22Rv1 (cell line): ENCODE measurements at regions not wholly inside any gene's neighbourhood (a gene's known extent, or its start where the extent isn't known, plus 50 kb on each side); places are given as distances from the start of the nearest gene placed in this dataset.

ENCODE experiments used
- H3K27ac ChIP-seq: fragments of 450-650 bp; 2 replicates; pipeline ENCODE4 v1.5.1; 2017
- CTCF ChIP-seq: fragments of 450-650 bp; IDR thresholded peaks from 2 replicates; pipeline ENCODE4 v1.5.1; 2017; ENCODE audit warnings: mild to moderate bottlenecking
- ZFX ChIP-seq: fragments of 450-650 bp; IDR thresholded peaks from 2 replicates; pipeline ENCODE4 v1.6.1; 2017; ENCODE audit warnings: antibody characterized with exemption, borderline replicate concordance

- no peak for TF ChIP-seq ZFX
- TF ChIP-seq CTCF = no peak
- H3K27ac ChIP-seq = no peak overlapping the region
Measured at GRCh38 chr4:128512767-128513322, 225.2 kb upstream of the PGRMC2 start.

DNA sequence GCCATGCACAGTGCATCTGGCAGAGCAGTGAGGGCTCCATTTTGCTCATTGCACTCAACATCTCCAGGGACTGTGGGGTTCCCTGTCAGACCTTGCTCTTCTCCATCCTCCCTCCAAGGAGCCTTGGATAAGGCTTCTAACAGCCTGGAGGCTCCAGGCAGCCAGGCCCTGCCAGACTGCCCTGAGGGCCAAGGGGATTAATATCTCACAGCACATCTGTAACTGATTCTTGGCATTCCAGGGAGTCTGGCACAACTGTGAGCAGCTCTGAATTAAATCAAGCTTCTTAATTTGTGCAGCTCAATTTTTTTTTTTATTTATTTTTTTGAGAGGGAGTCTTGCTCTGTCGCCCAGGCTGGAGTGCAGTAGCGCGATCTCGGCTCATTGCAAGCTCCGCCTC is 224.5 kb upstream of the PGRMC2 start:
- TF ChIP-seq ZFX (no peak), CTCF (no peak)
- no peak overlapping the region for H3K27ac ChIP-seq

GRCh38 chr4:128510850-128511249 is 223.2 kb upstream of the PGRMC2 start:
- H3K27ac ChIP-seq = no peak overlapping the region
- no peak for TF ChIP-seq ZFX
- TF ChIP-seq CTCF = no peak

GRCh38 chr4:128502818-128503527 is 215.4 kb upstream of the PGRMC2 start:
- no peak overlapping the region for H3K27ac ChIP-seq
- TF ChIP-seq CTCF (no peak), ZFX (no peak)

DNA sequence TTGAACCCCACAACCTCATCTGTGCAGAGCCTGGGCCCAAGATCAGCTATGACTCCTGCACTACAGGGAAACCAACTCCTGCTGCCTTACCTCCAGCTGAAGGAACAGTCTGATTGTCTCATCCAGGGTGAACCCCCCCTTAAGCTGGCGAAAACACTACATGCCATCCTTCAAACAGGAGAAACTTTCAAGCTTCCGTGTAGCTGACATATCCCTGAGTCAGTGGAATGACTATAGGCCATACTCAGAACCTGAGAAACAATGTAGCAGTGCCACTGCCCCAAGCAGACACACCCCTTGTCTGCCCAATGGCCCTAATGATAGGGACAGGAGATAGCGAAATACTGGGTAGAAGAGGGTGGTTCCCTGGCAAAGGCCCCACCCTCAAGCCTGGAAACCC is 213.6 kb upstream of the PGRMC2 start:
- TF ChIP-seq ZFX (no peak), CTCF (no peak)
- no peak overlapping the region for H3K27ac ChIP-seq

GRCh38 chr4:128488055-128488705 is 200.6 kb upstream of the PGRMC2 start:
- TF ChIP-seq CTCF = no peak
- TF ChIP-seq ZFX = no peak
- H3K27ac ChIP-seq = no peak overlapping the region

DNA sequence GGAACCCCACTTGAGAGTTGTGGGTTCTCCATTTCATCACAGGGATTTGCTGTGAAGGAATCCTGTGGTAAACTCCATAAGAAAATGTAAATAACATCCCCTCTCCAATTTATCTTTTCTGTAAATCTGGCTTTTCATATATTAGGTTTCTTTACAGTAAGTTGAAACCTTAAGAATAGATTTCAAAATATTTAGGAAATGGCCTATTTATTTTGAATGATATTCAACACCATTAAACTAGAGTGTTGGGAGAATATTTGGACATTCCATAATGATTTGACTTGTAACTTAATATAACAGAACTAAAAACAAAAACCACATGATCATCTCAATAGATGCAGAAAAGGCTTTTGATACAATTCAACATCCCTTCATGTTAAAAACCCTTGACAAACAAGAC is 197.3 kb upstream of the PGRMC2 start:
- TF ChIP-seq ZFX (no peak), CTCF (no peak)
- H3K27ac ChIP-seq = no peak overlapping the region
